ENCODE measurements at regions not wholly inside any gene's neighbourhood (a gene's known extent, or its start where the extent isn't known, plus 50 kb on each side); places are given as distances from the start of the nearest gene placed in this dataset.

DNA sequence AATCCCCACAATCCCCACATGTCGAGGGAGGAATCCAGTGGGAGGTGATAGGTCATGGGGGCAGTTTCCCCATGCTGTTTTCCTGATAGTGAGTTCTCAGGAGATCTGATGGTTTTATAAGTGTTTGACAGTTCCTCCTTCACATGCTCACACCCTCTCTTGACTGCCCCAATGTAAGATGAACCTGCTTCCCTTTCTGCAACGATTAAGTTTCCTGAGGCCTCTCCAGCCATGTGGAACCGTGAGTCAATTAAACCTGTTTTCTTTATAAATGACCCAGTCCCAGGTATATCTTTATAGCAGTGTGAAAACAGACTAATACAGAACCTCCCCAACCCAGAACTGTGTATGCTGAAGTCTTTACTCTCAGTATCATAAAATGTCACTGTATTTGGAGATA, 289.5 kb upstream of the MMADHC start:
- TF ChIP-seq BACH2 (CRISPR knock-in tag; IDR thresholded peaks at IDR 0.05; ENCODE audit: borderline replicate concordance) (no peak), ZFP30 (CRISPR knock-in tag; IDR thresholded peaks at IDR 0.05) (no peak), ISL1 (CRISPR knock-in tag; IDR thresholded peaks at IDR 0.05) (no peak), PPARA (CRISPR knock-in tag; IDR thresholded peaks at IDR 0.05; ENCODE audit: borderline replicate concordance) (no peak), ARNTL (CRISPR knock-in tag; IDR thresholded peaks at IDR 0.05; ENCODE audit: borderline replicate concordance, low read depth) (no peak), ZC3H10 (CRISPR knock-in tag; IDR thresholded peaks at IDR 0.05) (no peak), ZNF8 (CRISPR knock-in tag; IDR thresholded peaks at IDR 0.05) (no peak)
- TF ChIP-seq, protein P1, sequence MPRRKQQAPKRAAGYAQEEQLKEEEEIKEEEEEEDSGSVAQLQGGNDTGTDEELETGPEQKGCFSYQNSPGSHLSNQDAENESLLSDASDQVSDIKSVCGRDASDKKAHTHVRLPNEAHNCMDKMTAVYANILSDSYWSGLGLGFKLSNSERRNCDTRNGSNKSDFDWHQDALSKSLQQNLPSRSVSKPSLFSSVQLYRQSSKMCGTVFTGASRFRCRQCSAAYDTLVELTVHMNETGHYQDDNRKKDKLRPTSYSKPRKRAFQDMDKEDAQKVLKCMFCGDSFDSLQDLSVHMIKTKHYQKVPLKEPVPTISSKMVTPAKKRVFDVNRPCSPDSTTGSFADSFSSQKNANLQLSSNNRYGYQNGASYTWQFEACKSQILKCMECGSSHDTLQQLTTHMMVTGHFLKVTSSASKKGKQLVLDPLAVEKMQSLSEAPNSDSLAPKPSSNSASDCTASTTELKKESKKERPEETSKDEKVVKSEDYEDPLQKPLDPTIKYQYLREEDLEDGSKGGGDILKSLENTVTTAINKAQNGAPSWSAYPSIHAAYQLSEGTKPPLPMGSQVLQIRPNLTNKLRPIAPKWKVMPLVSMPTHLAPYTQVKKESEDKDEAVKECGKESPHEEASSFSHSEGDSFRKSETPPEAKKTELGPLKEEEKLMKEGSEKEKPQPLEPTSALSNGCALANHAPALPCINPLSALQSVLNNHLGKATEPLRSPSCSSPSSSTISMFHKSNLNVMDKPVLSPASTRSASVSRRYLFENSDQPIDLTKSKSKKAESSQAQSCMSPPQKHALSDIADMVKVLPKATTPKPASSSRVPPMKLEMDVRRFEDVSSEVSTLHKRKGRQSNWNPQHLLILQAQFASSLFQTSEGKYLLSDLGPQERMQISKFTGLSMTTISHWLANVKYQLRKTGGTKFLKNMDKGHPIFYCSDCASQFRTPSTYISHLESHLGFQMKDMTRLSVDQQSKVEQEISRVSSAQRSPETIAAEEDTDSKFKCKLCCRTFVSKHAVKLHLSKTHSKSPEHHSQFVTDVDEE (CRISPR knock-in tag; IDR thresholded peaks at IDR 0.05) = no peak
- ATAC-seq = no peak

DNA sequence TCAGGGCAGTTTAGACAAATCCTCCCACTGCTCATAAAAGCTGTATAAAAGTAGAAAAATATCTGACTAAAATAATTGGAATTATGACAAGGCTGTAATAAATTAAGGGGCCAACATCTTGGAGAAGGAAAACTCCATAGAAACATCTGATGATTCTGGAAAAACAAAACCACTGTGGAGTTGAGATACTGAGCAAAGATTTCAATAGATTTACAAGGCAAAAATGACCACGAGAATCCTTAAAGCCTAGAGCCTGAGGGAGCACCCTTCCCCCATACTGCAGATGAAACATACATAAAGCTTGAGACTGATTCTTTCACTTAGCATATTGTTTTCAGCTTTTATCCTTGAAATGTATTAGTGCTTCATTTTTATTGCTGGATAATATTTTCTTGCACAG, 286.4 kb upstream of the MMADHC start:
- ATAC-seq = no peak
- TF ChIP-seq, protein P2, sequence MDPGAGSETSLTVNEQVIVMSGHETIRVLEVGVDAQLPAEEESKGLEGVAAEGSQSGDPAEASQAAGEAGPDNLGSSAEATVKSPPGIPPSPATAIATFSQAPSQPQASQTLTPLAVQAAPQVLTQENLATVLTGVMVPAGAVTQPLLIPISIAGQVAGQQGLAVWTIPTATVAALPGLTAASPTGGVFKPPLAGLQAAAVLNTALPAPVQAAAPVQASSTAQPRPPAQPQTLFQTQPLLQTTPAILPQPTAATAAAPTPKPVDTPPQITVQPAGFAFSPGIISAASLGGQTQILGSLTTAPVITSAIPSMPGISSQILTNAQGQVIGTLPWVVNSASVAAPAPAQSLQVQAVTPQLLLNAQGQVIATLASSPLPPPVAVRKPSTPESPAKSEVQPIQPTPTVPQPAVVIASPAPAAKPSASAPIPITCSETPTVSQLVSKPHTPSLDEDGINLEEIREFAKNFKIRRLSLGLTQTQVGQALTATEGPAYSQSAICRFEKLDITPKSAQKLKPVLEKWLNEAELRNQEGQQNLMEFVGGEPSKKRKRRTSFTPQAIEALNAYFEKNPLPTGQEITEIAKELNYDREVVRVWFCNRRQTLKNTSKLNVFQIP (CRISPR knock-in tag; IDR thresholded peaks at IDR 0.05; ENCODE audit: borderline replicate concordance, low read depth) = no peak
- TF ChIP-seq ZNF70 (CRISPR knock-in tag; IDR thresholded peaks at IDR 0.05) = no peak
- no peak for TF ChIP-seq GLIS3 (CRISPR knock-in tag; IDR thresholded peaks at IDR 0.05)
- TF ChIP-seq BACH2 (CRISPR knock-in tag; IDR thresholded peaks at IDR 0.05; ENCODE audit: borderline replicate concordance) = no peak
- TF ChIP-seq, protein P3, sequence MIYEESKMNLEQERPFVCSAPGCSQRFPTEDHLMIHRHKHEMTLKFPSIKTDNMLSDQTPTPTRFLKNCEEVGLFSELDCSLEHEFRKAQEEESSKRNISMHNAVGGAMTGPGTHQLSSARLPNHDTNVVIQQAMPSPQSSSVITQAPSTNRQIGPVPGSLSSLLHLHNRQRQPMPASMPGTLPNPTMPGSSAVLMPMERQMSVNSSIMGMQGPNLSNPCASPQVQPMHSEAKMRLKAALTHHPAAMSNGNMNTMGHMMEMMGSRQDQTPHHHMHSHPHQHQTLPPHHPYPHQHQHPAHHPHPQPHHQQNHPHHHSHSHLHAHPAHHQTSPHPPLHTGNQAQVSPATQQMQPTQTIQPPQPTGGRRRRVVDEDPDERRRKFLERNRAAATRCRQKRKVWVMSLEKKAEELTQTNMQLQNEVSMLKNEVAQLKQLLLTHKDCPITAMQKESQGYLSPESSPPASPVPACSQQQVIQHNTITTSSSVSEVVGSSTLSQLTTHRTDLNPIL (CRISPR knock-in tag; IDR thresholded peaks at IDR 0.05; ENCODE audit: low read depth) = no peak
- no peak for TF ChIP-seq TOX (CRISPR knock-in tag; IDR thresholded peaks at IDR 0.05; ENCODE audit: borderline replicate concordance)
- no peak for TF ChIP-seq ARNTL (CRISPR knock-in tag; IDR thresholded peaks at IDR 0.05; ENCODE audit: borderline replicate concordance, low read depth)
- TF ChIP-seq, protein P1 (CRISPR knock-in tag; IDR thresholded peaks at IDR 0.05) = no peak
- TF ChIP-seq, protein P4, sequence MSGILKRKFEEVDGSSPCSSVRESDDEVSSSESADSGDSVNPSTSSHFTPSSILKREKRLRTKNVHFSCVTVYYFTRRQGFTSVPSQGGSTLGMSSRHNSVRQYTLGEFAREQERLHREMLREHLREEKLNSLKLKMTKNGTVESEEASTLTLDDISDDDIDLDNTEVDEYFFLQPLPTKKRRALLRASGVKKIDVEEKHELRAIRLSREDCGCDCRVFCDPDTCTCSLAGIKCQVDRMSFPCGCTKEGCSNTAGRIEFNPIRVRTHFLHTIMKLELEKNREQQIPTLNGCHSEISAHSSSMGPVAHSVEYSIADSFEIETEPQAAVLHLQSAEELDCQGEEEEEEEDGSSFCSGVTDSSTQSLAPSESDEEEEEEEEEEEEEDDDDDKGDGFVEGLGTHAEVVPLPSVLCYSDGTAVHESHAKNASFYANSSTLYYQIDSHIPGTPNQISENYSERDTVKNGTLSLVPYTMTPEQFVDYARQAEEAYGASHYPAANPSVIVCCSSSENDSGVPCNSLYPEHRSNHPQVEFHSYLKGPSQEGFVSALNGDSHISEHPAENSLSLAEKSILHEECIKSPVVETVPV (CRISPR knock-in tag; IDR thresholded peaks at IDR 0.05) = no peak

DNA sequence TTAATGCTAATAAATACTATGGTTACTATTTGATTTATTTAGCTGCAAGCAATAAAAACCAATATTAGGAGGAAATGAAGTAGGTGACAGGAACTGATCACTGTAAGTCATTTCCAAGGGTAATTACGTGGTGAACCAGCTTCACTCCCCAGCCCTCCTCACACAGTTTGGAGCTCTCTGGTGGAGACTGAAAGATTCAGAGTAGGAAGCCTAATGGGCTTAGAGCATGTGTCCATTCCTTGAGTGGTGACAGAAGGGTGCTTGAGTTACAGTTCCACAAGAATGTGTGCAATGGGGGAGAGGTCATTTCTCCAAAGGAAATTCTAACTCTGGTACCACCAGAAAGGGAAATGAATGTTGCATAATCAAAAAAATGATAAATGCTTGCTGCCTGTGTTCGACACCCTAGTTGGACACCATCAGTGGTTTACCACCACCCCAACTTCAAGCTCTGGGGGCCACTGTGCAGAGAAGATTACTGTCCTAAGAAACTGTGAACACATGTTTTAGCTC, 285.1 kb upstream of the MMADHC start:
- ATAC-seq = no peak
- no peak for TF ChIP-seq ISL1 (CRISPR knock-in tag; IDR thresholded peaks at IDR 0.05)
- no peak for TF ChIP-seq ARNTL (CRISPR knock-in tag; IDR thresholded peaks at IDR 0.05; ENCODE audit: borderline replicate concordance, low read depth)

DNA sequence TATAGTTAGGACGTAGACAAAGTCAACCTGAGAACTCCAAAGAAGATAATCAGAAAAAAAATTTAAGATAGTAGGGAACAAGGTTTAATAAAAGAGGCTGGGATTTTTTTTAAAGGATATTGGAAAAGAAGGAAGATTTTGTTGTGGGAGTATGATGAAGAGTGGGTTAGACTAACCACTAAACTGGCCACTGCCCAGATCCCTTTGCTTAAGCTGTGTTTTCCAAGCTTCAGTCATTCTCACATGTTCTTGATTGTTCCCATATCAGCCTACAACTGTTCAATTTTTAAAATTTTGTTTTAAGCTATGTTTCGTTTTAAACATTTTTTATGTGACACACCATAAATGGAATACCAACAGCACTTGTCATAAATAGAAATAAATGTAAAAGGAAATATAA, 284.5 kb upstream of the MMADHC start:
- TF ChIP-seq ESRRG (CRISPR knock-in tag; IDR thresholded peaks at IDR 0.05) = no peak
- no peak for TF ChIP-seq ISL1 (CRISPR knock-in tag; IDR thresholded peaks at IDR 0.05)
- TF ChIP-seq ARNTL (CRISPR knock-in tag; IDR thresholded peaks at IDR 0.05; ENCODE audit: borderline replicate concordance, low read depth) = no peak
- no peak for TF ChIP-seq OSR1 (CRISPR knock-in tag; IDR thresholded peaks at IDR 0.05)
- no peak for TF ChIP-seq RARB (CRISPR knock-in tag; IDR thresholded peaks at IDR 0.05)
- TF ChIP-seq TCF4 (CRISPR knock-in tag; IDR thresholded peaks at IDR 0.05; ENCODE audit: borderline replicate concordance) = no peak
- TF ChIP-seq, protein P4 (CRISPR knock-in tag; IDR thresholded peaks at IDR 0.05) = no peak
- TF ChIP-seq, protein P1 (CRISPR knock-in tag; IDR thresholded peaks at IDR 0.05) = no peak
- TF ChIP-seq, protein P2 (CRISPR knock-in tag; IDR thresholded peaks at IDR 0.05; ENCODE audit: borderline replicate concordance, low read depth) = no peak
- no peak for ATAC-seq

Measured in SK-N-SH treated with all-trans-retinoic acid at 6 μM for 48 hours (cell line).